ENCODE measurements at regions not wholly inside any gene's neighbourhood (a gene's known extent, or its start where the extent isn't known, plus 50 kb on each side); places are given as distances from the start of the nearest gene placed in this dataset.

- DNase-seq (ENCODE audit: low read depth), result peak; percentile 74
Observed at GRCh38 chr9:35540315-35540714, 50.4 kb downstream of the RUSC2 start.

DNA sequence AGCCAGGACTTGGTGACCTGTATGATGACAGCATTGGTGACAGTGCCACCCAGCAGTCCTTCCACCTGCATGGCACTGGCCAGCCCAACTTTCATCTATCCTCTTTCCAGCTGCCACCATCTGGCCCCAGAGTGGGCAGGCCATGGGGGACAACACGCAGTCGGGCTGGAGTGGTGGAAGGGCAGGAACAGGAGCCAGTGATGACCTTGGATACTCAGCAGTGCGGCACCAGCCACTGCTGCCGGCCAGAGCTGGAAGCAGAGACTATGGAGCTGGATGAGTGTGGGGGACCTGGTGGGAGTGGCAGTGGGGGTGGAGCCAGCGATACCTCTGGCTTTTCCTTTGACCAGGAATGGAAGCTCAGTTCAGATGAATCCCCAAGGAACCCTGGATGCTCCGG lies 56.9 kb downstream of the RUSC2 start:
- DNase-seq (ENCODE audit: low read depth), result no peak

GRCh38 chr9:35547889-35548418 lies 57.1 kb upstream of the TESK1 start:
- DNase-seq (ENCODE audit: low read depth), result no peak

- DNase-seq (ENCODE audit: low read depth), result peak; percentile 43
Observed at GRCh38 chr9:35548571-35548970, 56.5 kb upstream of the TESK1 start.

DNA sequence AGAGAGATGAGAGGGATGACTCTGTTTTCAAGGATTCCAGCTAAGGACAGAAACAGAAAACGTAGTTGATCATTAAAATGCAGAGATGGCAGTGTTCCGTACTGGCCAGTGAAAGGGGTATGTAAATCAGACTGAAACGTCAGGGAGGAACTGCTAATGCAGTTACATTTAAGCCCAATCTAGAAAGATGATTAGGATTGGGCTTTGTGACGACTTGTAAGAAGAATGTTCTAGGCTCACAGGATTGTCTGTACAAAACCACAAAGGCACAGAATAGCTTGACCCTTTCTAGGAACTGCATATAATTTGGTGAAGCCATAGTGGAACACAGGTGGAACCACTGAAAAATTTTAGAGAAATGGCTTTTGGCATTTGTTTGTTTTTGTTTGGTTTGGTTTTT lies 55.6 kb upstream of the TESK1 start:
- no peak for DNase-seq (ENCODE audit: low read depth)

DNA sequence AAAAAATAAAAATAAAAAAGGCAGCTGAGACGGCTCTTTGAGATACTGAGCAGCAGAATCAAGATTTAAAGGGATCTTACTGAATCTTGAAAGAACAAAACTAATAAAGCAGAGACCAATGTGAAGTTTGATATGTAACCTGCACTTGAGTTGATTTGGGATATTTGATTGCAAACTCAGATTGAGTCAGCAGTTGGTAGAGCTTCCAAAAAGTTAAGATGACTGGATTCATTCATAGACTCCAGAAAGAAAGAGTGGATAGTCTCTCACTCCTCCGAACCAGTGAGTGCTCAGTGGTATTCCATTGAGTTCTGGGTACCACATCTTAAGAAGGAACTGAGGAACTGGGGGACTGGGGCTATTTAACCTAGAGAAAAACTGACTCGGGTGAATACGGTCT lies 52.7 kb upstream of the TESK1 start:
- DNase-seq (ENCODE audit: low read depth), result no peak

DNA sequence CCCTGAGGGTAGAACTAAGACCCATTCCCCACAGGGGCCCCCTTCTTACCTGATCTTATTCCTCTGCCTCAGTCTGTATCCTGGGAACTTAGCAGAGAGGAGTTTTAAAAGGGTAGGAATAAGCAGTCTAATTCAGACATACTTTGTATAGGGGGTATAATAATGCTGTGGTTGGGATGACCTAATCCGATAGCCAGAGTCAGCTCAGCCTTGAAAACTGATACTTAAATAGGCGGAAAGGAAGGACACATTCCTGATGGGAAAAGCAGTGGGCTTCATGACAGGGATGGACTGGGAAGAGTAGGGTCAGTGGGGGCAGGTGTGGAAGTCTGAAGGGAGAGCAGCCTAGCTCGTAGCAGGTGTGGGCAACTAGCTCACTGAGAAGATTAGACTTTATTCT lies 52.2 kb upstream of the TESK1 start:
- DNase-seq (ENCODE audit: low read depth), result peak; percentile 66

DNA sequence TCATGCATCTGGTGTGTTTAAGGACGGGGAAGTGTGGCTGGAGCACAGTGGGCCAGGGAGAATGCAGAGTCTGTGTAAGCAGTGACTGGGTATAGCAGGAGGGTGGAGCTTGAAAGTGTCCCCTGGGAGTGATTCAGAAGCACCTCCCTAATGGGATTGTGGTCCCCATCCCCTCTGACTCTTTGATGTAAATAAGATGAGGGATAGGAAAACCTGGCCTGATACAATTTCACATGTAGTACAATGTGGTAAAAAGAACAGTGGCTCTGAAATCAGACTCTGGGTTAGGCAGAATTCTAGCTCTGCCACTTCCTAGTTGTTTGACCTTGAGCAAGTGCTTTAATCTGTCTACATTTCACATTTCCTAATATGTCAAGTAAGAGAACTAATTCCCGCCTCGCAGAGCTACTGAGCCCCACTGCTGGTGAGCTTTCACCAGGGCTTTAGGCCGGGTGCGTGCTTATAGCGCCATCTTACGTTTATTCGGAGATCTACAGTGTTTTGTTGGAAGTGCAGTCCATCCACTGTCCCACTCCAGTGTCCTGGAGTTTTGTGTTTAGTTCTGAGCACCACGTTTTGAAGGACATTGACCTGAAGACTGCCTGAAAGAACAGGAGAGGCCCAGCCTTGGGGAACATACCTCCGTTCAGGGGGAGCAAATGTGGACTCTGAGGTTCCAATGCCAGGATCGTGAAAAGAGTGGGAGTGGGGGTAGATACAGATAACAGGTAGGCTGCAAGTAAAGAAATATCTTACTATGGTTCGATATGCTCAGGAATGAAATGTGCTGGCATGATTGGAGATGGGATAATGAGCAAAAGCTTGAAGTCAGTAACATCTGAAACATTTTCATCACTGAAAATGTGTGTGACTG lies 51.2 kb upstream of the TESK1 start:
- DNase-seq (ENCODE audit: low read depth), result peak; percentile 88

- DNase-seq (ENCODE audit: low read depth), result no peak
Observed at GRCh38 chr9:35555246-35555701, 49.8 kb upstream of the TESK1 start.
